Osteoblast (primary cell): ENCODE measurements at regions not wholly inside any gene's neighbourhood (a gene's known extent, or its start where the extent isn't known, plus 50 kb on each side); places are given as distances from the start of the nearest gene placed in this dataset.

ENCODE experiments used
- DNase-seq: peaks from one replicate; pipeline ENCODE4 v3.0.0; 2011; ENCODE audit warnings: low spot score, mixed read lengths; ENCODE audit not compliant: insufficient read length; ENCODE audit errors: missing footprints
- H2AFZ ChIP-seq: 2 replicates; pipeline ENCODE4 v1.6.0; 2011; ENCODE audit warnings: mild to moderate bottlenecking, low read length
- H3K27ac ChIP-seq: 2 replicates; pipeline ENCODE4 v1.5.1; 2011; ENCODE audit warnings: mild to moderate bottlenecking, low read depth, low read length, moderate library complexity
- H3K27me3 ChIP-seq: 2 replicates; pipeline ENCODE4 v1.6.0; 2012; ENCODE audit warnings: mild to moderate bottlenecking, control low read depth, inconsistent platforms, low read length, moderate library complexity; ENCODE audit not compliant: insufficient read depth
- H3K36me3 ChIP-seq: 2 replicates; pipeline ENCODE4 v1.5.1; 2011; ENCODE audit warnings: mild to moderate bottlenecking, low read length, control low read depth, moderate library complexity; ENCODE audit not compliant: insufficient read depth
- H3K4me1 ChIP-seq: 2 replicates; pipeline ENCODE4 v1.5.1; 2011; ENCODE audit warnings: mild to moderate bottlenecking, low read length, control low read depth, moderate library complexity; ENCODE audit not compliant: insufficient read depth
- H3K4me2 ChIP-seq: 2 replicates; pipeline ENCODE4 v1.6.0; 2011; ENCODE audit warnings: mild to moderate bottlenecking, low read length; ENCODE audit not compliant: insufficient read depth
- H3K4me3 ChIP-seq: fragments of 200-600 bp; sonication (generic); 3 replicates; pipeline ENCODE4 v1.5.1; 2012; ENCODE audit warnings: mild to moderate bottlenecking, low read length, inconsistent platforms; ENCODE audit not compliant: insufficient read depth
- H3K79me2 ChIP-seq: 2 replicates; pipeline ENCODE4 v1.6.0; 2012; ENCODE audit warnings: mild to moderate bottlenecking, low read length, control low read depth, inconsistent platforms; ENCODE audit not compliant: insufficient read depth
- H3K9me3 ChIP-seq: 2 replicates; pipeline ENCODE4 v1.5.1; 2011; ENCODE audit warnings: low read depth, low read length, control low read depth
- H4K20me1 ChIP-seq: 2 replicates; pipeline ENCODE4 v1.6.0; 2012; ENCODE audit warnings: mild to moderate bottlenecking, low read length, control low read depth; ENCODE audit not compliant: insufficient read depth
- TF ChIP-seq, protein P1 (sequence below): IDR thresholded peaks from 2 replicates; pipeline ENCODE4 v1.5.1; 2011; ENCODE audit warnings: mild to moderate bottlenecking, low read depth, low read length, moderate library complexity; ENCODE audit errors: extremely low read depth

DNA sequence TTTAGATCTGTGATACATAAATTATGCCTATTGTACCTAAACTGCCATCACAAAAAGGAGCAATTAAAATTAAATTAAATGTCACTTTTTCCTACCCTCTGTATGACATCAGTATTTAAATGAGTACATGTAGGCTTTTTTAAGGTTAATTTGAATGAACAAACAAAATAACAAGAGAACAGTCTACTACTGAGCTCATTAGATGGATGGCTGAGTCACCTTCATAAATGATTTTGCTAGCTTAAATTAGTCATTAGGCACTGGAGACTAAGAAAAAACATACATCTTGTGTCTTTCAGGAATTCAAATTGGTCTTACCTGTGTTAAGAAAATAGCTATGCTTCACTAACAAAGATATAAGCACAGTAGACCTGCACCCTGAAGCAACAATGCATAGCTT lies 153.6 kb downstream of the RCN1 start:
- Histone ChIP-seq H3K4me2 (no peak overlapping the region), H2AFZ (no peak overlapping the region), H3K4me3 (no peak overlapping the region), H3K36me3 (no peaks in the 10 kb centered on the region), H4K20me1 (no peaks in the 10 kb centered on the region), H3K79me2 (no peaks in the 10 kb centered on the region), H3K27me3 (no peaks in the 10 kb centered on the region), H3K27ac (no peak overlapping the region), H3K4me1 (no peaks in the 10 kb centered on the region), H3K9me3 (no peaks in the 10 kb centered on the region)
- peak; percentile 1 for DNase-seq
- TF ChIP-seq, protein P1, sequence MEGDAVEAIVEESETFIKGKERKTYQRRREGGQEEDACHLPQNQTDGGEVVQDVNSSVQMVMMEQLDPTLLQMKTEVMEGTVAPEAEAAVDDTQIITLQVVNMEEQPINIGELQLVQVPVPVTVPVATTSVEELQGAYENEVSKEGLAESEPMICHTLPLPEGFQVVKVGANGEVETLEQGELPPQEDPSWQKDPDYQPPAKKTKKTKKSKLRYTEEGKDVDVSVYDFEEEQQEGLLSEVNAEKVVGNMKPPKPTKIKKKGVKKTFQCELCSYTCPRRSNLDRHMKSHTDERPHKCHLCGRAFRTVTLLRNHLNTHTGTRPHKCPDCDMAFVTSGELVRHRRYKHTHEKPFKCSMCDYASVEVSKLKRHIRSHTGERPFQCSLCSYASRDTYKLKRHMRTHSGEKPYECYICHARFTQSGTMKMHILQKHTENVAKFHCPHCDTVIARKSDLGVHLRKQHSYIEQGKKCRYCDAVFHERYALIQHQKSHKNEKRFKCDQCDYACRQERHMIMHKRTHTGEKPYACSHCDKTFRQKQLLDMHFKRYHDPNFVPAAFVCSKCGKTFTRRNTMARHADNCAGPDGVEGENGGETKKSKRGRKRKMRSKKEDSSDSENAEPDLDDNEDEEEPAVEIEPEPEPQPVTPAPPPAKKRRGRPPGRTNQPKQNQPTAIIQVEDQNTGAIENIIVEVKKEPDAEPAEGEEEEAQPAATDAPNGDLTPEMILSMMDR = no peak

DNA sequence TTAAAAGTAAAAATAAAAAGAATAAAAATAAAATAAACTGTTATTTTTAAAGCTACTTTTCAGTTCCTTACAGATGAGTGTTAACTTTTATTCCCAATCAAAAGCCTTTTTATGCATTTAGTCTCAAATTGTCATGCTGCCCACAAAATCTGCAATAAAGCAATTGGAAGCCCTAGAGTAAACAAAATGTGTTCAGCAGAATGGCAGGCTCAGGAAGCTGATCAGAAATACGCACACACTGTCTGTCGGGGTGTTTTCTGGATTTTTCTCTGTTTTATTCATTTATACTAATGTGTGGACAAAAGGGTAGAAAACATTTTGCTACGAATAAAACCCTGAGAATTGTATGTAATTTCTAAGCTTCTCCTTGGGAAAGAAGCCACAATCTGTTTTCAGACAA lies 162.8 kb downstream of the RCN1 start:
- no peak overlapping the region for H3K4me3 ChIP-seq
- H3K27me3 ChIP-seq = peaks cover 20% of the 10 kb centered on the region
- H3K4me2 ChIP-seq = no peak overlapping the region
- no peaks in the 10 kb centered on the region for H3K9me3 ChIP-seq
- H3K79me2 ChIP-seq = no peaks in the 10 kb centered on the region
- no peak overlapping the region for H2AFZ ChIP-seq
- H3K4me1 ChIP-seq = no peaks in the 10 kb centered on the region
- H4K20me1 ChIP-seq = no peaks in the 10 kb centered on the region
- TF ChIP-seq, protein P1 = no peak
- H3K36me3 ChIP-seq = no peaks in the 10 kb centered on the region
- DNase-seq = no peak
- no peak overlapping the region for H3K27ac ChIP-seq

DNA sequence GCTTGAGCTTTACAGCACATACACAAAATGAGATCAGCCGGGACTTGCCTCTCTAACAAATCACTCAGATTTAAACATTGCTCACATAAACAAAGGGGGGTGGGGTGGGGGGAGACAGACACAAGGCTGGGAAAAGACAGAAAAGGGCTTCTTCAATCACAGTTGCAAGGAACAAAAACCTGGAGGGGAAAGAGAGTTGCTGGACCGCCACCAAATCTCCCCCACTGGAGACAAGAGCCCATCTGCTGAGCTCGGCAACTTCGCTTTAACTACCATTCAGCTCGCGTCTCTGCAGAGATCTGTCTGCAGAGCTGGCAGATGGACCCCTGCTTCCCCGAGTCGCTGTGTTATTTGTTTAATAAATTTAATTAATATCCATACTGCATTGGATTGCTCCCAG lies 165.0 kb downstream of the RCN1 start:
- H3K36me3 ChIP-seq = no peaks in the 10 kb centered on the region
- peaks cover 20% of the 10 kb centered on the region for H3K27me3 ChIP-seq
- no peaks in the 10 kb centered on the region for H3K9me3 ChIP-seq
- DNase-seq = no peak
- no peak overlapping the region for H2AFZ ChIP-seq
- TF ChIP-seq, protein P1 = no peak
- no peaks in the 10 kb centered on the region for H3K4me1 ChIP-seq
- no peaks in the 10 kb centered on the region for H3K79me2 ChIP-seq
- H3K27ac ChIP-seq = no peak overlapping the region
- H4K20me1 ChIP-seq = no peaks in the 10 kb centered on the region
- H3K4me3 ChIP-seq = no peak overlapping the region
- H3K4me2 ChIP-seq = no peak overlapping the region

DNA sequence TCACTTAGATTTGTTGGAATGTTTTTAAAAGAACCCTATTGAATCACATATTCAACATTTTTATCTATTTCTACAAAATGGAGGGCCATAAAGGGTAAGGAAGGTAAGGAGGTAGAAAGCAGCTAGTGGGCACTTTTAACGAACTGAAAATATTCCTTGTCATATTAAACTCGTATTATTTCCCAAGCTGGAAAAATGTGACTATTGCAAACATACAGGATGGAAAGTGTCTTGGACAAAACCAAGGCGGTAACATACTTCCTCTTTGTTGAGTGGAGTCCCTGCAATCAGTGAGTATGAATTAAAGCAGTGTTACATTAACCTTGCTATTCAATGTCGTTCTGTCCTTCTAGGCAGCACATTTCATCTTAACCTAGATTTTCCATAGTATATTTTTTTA lies 165.6 kb downstream of the RCN1 start:
- Histone ChIP-seq H3K9me3 (no peaks in the 10 kb centered on the region), H3K4me2 (no peak overlapping the region), H3K36me3 (no peaks in the 10 kb centered on the region), H4K20me1 (no peaks in the 10 kb centered on the region), H3K4me1 (no peaks in the 10 kb centered on the region), H2AFZ (no peak overlapping the region), H3K27ac (no peak overlapping the region), H3K4me3 (no peak overlapping the region), H3K27me3 (peaks cover 20% of the 10 kb centered on the region), H3K79me2 (no peaks in the 10 kb centered on the region)
- DNase-seq = no peak
- TF ChIP-seq, protein P1 = no peak
